ENCODE measurements at regions not wholly inside any gene's neighbourhood (a gene's known extent, or its start where the extent isn't known, plus 50 kb on each side); places are given as distances from the start of the nearest gene placed in this dataset.
A peak's percentile ranks its signal among the peaks of the same experiment; 100 is the strongest.
"Not testable (repeated sequence)": the region's sequence is repeated elsewhere in the genome, so short reads cannot be mapped to it uniquely, and the experiment has no call there.

DNA sequence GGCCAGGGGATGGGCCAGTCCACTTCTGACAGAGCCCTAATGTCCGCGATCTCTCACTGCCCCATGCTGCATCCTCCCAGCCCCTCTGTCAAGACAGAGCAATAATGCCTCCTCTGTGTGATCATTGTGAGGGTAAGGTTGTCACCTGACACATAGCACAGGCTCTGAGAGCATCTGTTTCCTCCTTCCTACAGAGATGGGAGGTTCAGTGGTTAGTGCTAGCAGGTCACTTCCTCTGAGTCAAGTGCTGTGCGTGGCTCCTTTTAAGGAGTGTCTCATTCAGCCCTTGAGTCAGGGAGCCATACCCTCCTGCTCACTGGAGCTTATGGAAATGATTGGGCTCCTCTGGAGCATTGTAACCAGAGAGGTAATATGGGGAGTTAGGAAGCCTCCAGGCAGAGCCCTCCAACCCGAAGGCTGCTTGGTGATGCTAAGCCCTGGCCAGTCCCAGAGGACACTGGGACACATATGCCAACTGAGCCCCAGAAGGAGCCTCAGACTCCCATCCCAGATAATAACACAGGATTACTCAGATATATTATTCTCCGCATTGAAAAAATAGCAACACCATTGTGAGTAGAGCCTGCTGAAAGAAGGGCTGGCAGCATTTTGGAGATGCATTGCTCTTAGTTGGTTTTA is 189.0 kb downstream of the GALNT1 start:
- DNase-seq (ENCODE audit: low read depth in 3 of 3, low spot score in 2 of 3) = no peak

GRCh38 chr18:35771172-35771571 is 189.6 kb downstream of the GALNT1 start:
- no peak for DNase-seq (ENCODE audit: low read depth in 3 of 3, low spot score in 2 of 3)

DNA sequence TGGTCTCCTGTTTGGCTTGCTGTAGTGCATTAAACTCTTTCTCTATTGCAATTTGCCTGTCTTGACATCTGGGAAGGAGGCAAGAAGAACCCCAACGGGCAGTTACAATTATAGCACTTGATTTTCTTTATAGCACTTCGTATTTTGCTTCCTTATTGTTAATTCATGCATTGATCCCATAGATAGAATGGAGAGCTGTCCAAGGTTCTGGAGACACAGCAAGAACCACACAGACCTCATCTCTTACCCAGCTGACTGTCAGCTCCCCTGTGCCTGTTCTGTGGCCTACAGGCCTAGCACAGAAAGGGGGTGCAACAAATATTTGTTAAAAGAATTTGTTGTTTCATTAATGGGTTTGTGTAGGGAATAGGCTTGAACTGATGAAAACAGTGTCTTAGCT is 194.3 kb downstream of the GALNT1 start:
- no peak for DNase-seq (ENCODE audit: low read depth in 3 of 3, low spot score in 2 of 3)

- no peak for DNase-seq (ENCODE audit: low read depth in 3 of 3, low spot score in 2 of 3)
Observed at GRCh38 chr18:35776473-35776872, 194.9 kb downstream of the GALNT1 start.

- DNase-seq (ENCODE audit: low read depth in 3 of 3, low spot score in 2 of 3) = no peak
Observed at GRCh38 chr18:35777039-35777438, 195.4 kb upstream of the RMP24 start.

GRCh38 chr18:35778850-35779627 is 193.4 kb upstream of the RMP24 start:
- no peak for DNase-seq (ENCODE audit: low read depth in 3 of 3, low spot score in 2 of 3)

DNA sequence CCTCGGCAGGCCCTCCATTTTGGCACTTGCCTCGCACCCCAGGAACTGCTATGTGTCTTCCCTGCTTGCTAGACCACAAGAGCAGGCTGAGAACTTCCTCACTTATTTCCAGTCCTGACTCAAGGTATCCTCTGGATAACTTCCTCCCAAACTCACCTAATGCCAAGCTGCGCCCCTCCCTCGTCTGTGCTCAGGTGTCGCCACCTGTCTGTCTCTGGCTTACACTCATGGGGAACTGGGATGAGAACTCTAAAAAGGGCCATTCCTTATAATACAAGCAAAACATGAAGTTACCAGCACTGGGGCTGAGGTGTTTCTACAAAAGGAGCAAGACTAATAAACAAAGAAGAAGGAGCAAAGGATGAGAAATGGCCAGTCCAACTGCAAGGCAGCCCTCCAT is 191.5 kb upstream of the RMP24 start:
- no peak for DNase-seq (ENCODE audit: low read depth in 3 of 3, low spot score in 2 of 3)

GRCh38 chr18:35782926-35783325 is 189.6 kb upstream of the RMP24 start:
- DNase-seq (ENCODE audit: low read depth in 3 of 3, low spot score in 2 of 3) = no peak

- no peak for DNase-seq (ENCODE audit: low read depth in 3 of 3, low spot score in 2 of 3)
Observed at GRCh38 chr18:35786365-35787042, 186.0 kb upstream of the RMP24 start.

GRCh38 chr18:35789543-35789942 is 182.9 kb upstream of the RMP24 start:
- DNase-seq (ENCODE audit: low read depth in 3 of 3, low spot score in 2 of 3) = no peak

DNA sequence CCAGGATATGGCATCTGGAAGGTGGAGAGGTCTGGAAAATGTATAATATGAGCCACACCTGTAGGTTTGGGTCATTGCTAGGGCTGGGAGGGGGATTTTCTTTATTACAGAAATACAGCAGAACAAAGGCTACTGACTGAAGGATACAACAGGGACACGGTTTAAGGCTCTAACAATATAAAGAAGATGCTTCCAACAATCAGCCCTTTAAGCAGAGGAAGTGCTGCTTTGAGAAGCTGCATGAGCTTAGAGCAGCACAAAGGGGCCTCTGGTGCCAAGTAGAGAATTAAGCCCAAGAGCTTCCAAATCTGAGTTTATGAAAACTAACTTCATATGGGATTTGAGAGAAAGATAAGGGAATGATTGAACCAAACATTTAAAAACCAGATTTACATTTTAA is 174.5 kb upstream of the RMP24 start:
- DNase-seq (ENCODE audit: low read depth in 3 of 3, low spot score in 2 of 3) = no peak

DNA sequence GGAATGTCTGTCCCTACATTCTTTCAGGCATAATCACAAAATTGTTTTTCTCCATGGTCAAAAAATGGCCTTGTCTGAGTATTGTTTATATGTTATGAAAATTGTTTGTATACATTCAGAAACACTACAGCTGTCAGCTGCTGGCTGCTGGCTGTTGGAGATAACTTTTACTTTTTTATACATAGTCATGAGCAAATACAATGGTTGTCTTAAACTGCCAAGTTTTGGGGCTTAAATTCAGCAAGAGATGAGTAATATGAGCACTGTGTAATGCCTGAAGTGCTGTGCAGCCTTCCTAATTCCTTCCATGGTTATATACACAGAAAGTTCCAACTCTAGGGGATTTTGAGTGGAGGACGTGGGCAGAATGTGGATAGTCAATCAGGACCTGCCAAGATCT is 168.9 kb upstream of the RMP24 start:
- DNase-seq (ENCODE audit: low read depth in 3 of 3, low spot score in 2 of 3) = no peak

- peak in 2 of 3 donors; percentile 17 to 24 for DNase-seq (ENCODE audit: low read depth in 3 of 3, low spot score in 2 of 3)
Observed at GRCh38 chr18:35804377-35804776, 168.1 kb upstream of the RMP24 start.

- DNase-seq (ENCODE audit: low read depth in 3 of 3, low spot score in 2 of 3) = no peak
Observed at GRCh38 chr18:35807811-35808335, 164.6 kb upstream of the RMP24 start.

DNA sequence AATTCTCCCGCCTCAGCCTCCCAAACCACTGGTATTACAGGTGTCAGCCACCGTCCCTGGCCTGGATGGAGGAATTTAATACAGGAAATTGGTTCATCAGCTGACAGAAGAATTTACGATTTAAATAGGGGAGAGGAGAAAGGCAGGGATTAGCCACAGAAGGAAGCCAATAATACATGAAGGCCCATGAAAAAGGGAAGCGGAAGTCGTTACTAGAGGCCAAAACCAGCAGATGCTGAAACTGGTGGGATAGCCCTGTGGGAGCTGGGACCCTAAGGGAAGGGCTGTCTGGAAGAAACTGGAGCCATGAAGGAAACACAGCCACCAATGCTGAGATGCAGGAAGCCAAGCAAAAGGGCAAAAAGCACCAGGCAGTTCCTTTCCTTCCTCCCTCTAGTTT is 163.7 kb upstream of the RMP24 start:
- DNase-seq (ENCODE audit: low read depth in 3 of 3, low spot score in 2 of 3) = no peak

- DNase-seq (ENCODE audit: low read depth in 3 of 3, low spot score in 2 of 3) = no peak
Observed at GRCh38 chr18:35810520-35810919, 162.0 kb upstream of the RMP24 start.

DNA sequence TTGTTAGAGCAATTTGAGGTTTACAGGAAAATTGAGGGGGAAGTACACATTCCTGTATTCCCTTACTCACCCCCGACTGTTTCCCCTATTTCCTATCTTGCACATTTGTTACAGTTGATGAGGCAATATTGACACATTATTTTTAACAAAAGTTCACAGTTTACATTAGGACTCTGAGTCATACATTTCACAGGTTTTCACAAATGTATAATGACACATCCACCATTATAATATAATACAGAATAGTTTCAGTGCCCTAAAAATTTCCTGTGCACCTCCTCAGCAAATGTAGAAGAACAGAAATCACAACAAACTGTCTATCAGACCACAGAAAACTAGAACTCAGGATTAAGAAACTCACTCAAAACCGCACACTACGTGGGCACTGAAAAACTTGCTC is 160.6 kb upstream of the RMP24 start:
- no peak for DNase-seq (ENCODE audit: low read depth in 3 of 3, low spot score in 2 of 3)

DNA sequence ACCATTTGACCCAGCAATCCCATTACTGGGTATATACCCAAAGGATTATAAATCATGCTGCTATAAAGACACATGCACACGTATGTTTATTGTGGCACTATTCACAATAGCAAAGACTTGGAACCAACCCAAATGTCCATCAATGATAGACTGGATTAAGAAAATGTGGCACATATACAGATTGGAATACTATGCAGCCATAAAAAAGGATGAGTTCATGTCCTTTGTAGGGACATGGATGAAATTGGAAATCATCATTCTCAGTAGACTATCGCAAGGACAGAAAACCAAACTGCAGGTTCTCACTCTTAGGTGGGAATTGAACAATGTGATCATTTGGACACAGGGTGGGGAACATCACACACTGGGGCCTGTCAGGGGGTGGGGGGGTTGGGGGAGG is 157.5 kb upstream of the RMP24 start:
- not testable (repeated sequence) for DNase-seq (ENCODE audit: low read depth in 3 of 3, low spot score in 2 of 3)

GRCh38 chr18:35816003-35816402 is 156.5 kb upstream of the RMP24 start:
- DNase-seq (ENCODE audit: low read depth in 3 of 3, low spot score in 2 of 3) = no peak

- no peak for DNase-seq (ENCODE audit: low read depth in 3 of 3, low spot score in 2 of 3)
Observed at GRCh38 chr18:35817604-35818352, 154.7 kb upstream of the RMP24 start.

DNA sequence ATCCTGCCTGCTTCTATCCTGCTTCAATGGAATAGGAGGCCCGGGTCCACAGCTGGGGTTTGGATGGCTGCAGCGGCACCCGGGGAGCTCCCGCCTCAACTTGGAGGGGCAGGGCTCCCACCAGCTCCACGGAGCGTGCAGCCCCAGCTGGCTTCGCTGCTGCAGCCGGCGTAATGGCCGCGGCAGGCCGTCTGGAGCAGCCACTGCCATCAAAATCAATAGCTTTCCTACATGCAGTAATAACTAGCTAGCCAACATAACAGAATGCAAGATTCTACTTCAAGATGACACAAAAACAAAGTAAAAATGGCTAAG is 154.2 kb upstream of the RMP24 start:
- DNase-seq (ENCODE audit: low read depth in 3 of 3, low spot score in 2 of 3) = no peak

All from right renal cortex interstitium (tissue), 3 donors.